HEK293 (cell line): ENCODE measurements at regions not wholly inside any gene's neighbourhood (a gene's known extent, or its start where the extent isn't known, plus 50 kb on each side); places are given as distances from the start of the nearest gene placed in this dataset.

Experiments used
- CTCF ChIA-PET: fragments of 350-600 bp; formaldehyde crosslinking; extraction: SDS; loops from one replicate; lab custom pipeline; 2021; ENCODE audit warnings: antibody characterized with exemption; lab: Yijun Ruan, JAX
- POLR2A ChIA-PET: fragments of 300-600 bp; formaldehyde crosslinking; extraction: SDS; loops from one replicate; lab custom pipeline; 2020; ENCODE audit warnings: antibody characterized with exemption, inconsistent platforms; lab: Yijun Ruan, JAX
- H3K27ac ChIP-seq: fragments of 200-500 bp; sonication (Bioruptor generic); 2 replicates; pipeline ENCODE4 v1.5.1; 2014; ENCODE audit warnings: low read depth, low read length, control low read depth, inconsistent platforms; ENCODE audit errors: extremely low read depth
- H3K36me3 ChIP-seq, 2 experiments: fragments of 200-500 bp in 1 of 2; sonication (Bioruptor generic) in 1 of 2; 1 replicate in 1 of 2; 2 replicates in 1 of 2; pipeline ENCODE4 v1.5.1; 2014 to 2017; ENCODE audit warnings: inconsistent platforms in 2 of 2, low read length in 2 of 2; ENCODE audit not compliant: control insufficient read depth in 2 of 2, insufficient read depth in 1 of 2
- H3K4me1 ChIP-seq: fragments of 200-500 bp; sonication (Bioruptor generic); 2 replicates; pipeline ENCODE4 v1.5.1; 2014; ENCODE audit warnings: mild to moderate bottlenecking, low read length, inconsistent platforms; ENCODE audit not compliant: control insufficient read depth, insufficient read depth
- H3K4me3 ChIP-seq: 2 replicates; pipeline ENCODE4 v1.5.1; 2011; ENCODE audit warnings: low read depth, mild to moderate bottlenecking, control low read depth, low read length, moderate library complexity
- H3K9me3 ChIP-seq: fragments of 200-500 bp; sonication (Bioruptor generic); 2 replicates; pipeline ENCODE4 v1.5.1; 2014; ENCODE audit warnings: low read depth, low read length, inconsistent platforms; ENCODE audit not compliant: control insufficient read depth, insufficient read depth
- BCL6B ChIP-seq: fragments of 450-650 bp; formaldehyde crosslinking; IDR thresholded peaks from 2 replicates; pipeline ENCODE4 v1.5.1; 2017; ENCODE audit warnings: missing biosample characterization, missing genetic modification characterization
- MEIS1 ChIP-seq: sonication (generic); formaldehyde crosslinking; IDR thresholded peaks from 2 replicates; pipeline ENCODE4 v1.8.1; 2022; ENCODE audit warnings: missing genetic modification reagents, mild to moderate bottlenecking, borderline replicate concordance
- OSR2 ChIP-seq: fragments of 450-650 bp; formaldehyde crosslinking; IDR thresholded peaks from 2 replicates; pipeline ENCODE4 v1.5.1; 2016; ENCODE audit warnings: missing biosample characterization, missing genetic modification characterization
- OVOL3 ChIP-seq: fragments of 450-650 bp; formaldehyde crosslinking; IDR thresholded peaks from 2 replicates; pipeline ENCODE4 v1.5.1; 2016; ENCODE audit warnings: missing biosample characterization, missing genetic modification characterization
- PRDM1 ChIP-seq: fragments of 450-650 bp; formaldehyde crosslinking; IDR thresholded peaks from 2 replicates; pipeline ENCODE4; 2016; ENCODE audit warnings: missing biosample characterization, missing genetic modification characterization
- SCRT1 ChIP-seq: fragments of 450-650 bp; formaldehyde crosslinking; IDR thresholded peaks from 2 replicates; pipeline ENCODE4 v1.5.1; 2016; ENCODE audit warnings: missing biosample characterization, missing genetic modification characterization, borderline replicate concordance
- ZBTB17 ChIP-seq: fragments of 450-650 bp; formaldehyde crosslinking; IDR thresholded peaks from 2 replicates; pipeline ENCODE4 v1.5.1; 2016; ENCODE audit warnings: missing biosample characterization, missing genetic modification characterization
- ZBTB49 ChIP-seq: fragments of 450-650 bp; formaldehyde crosslinking; IDR thresholded peaks from 2 replicates; pipeline ENCODE4 v1.5.1; 2016; ENCODE audit warnings: missing biosample characterization, missing genetic modification characterization, low read depth
- ZBTB7A ChIP-seq: fragments of 450-650 bp; formaldehyde crosslinking; IDR thresholded peaks from 2 replicates; pipeline ENCODE4 v1.5.1; 2016; ENCODE audit warnings: low read depth, missing biosample characterization, missing genetic modification characterization
- ZFHX2 ChIP-seq: fragments of 450-650 bp; formaldehyde crosslinking; conservative IDR thresholded peaks from 2 replicates; pipeline ENCODE4 v1.5.1; 2016; ENCODE audit warnings: missing biosample characterization, missing genetic modification characterization
- ZFP37 ChIP-seq: fragments of 450-650 bp; formaldehyde crosslinking; IDR thresholded peaks from 2 replicates; pipeline ENCODE4 v1.5.1; 2016; ENCODE audit warnings: missing biosample characterization, missing genetic modification characterization
- ZNF138 ChIP-seq: fragments of 450-650 bp; formaldehyde crosslinking; IDR thresholded peaks from 2 replicates; pipeline ENCODE4 v1.5.1; 2016; ENCODE audit warnings: missing biosample characterization, missing genetic modification characterization, borderline replicate concordance
- ZNF155 ChIP-seq: fragments of 450-650 bp; formaldehyde crosslinking; IDR thresholded peaks from 2 replicates; pipeline ENCODE4 v1.5.1; 2016; ENCODE audit warnings: missing biosample characterization, missing genetic modification characterization
- ZNF24 ChIP-seq: fragments of 450-650 bp; formaldehyde crosslinking; IDR thresholded peaks from 2 replicates; pipeline ENCODE4 v1.5.1; 2016; ENCODE audit warnings: missing biosample characterization, missing genetic modification characterization
- ZNF366 ChIP-seq: fragments of 450-650 bp; formaldehyde crosslinking; conservative IDR thresholded peaks from 2 replicates; pipeline ENCODE4 v1.5.1; 2016; ENCODE audit warnings: missing biosample characterization, missing genetic modification characterization
- ZNF416 ChIP-seq: fragments of 450-650 bp; formaldehyde crosslinking; IDR thresholded peaks from 2 replicates; pipeline ENCODE4 v1.5.1; 2016; ENCODE audit warnings: missing biosample characterization, missing genetic modification characterization
- ZNF423 ChIP-seq: fragments of 450-650 bp; formaldehyde crosslinking; IDR thresholded peaks from 2 replicates; pipeline ENCODE4 v1.5.1; 2016; ENCODE audit warnings: missing biosample characterization, missing genetic modification characterization
- ZNF449 ChIP-seq: fragments of 450-650 bp; formaldehyde crosslinking; IDR thresholded peaks from 2 replicates; pipeline ENCODE4 v1.5.1; 2017; ENCODE audit warnings: missing biosample characterization, mild to moderate bottlenecking, missing genetic modification characterization, moderate library complexity
- ZNF521 ChIP-seq: fragments of 450-650 bp; formaldehyde crosslinking; IDR thresholded peaks from 2 replicates; pipeline ENCODE4 v1.5.1; 2017; ENCODE audit warnings: missing biosample characterization, mild to moderate bottlenecking, missing genetic modification characterization
- ZNF548 ChIP-seq: fragments of 450-650 bp; formaldehyde crosslinking; IDR thresholded peaks from 2 replicates; pipeline ENCODE4 v1.5.1; 2016; ENCODE audit warnings: missing biosample characterization, missing genetic modification characterization
- ZNF555 ChIP-seq: fragments of 450-650 bp; formaldehyde crosslinking; conservative IDR thresholded peaks from 2 replicates; pipeline ENCODE4 v1.5.1; 2017; ENCODE audit warnings: missing biosample characterization, mild to moderate bottlenecking, missing genetic modification characterization, inconsistent platforms
- ZNF585B ChIP-seq: fragments of 450-650 bp; formaldehyde crosslinking; IDR thresholded peaks from 2 replicates; pipeline ENCODE4 v1.5.1; 2016; ENCODE audit warnings: missing biosample characterization, missing genetic modification characterization
- ZNF629 ChIP-seq: fragments of 450-650 bp; formaldehyde crosslinking; IDR thresholded peaks from 2 replicates; pipeline ENCODE4 v1.5.1; 2017; ENCODE audit warnings: missing biosample characterization, missing genetic modification characterization
- ZNF658 ChIP-seq: fragments of 450-650 bp; formaldehyde crosslinking; IDR thresholded peaks from 2 replicates; pipeline ENCODE4; 2016; ENCODE audit warnings: missing biosample characterization, missing genetic modification characterization
- ZNF664 ChIP-seq: fragments of 450-650 bp; formaldehyde crosslinking; IDR thresholded peaks from 2 replicates; pipeline ENCODE4 v1.5.1; 2016; ENCODE audit warnings: missing biosample characterization, missing genetic modification characterization
- ZNF837 ChIP-seq: fragments of 450-650 bp; formaldehyde crosslinking; IDR thresholded peaks from 2 replicates; pipeline ENCODE4 v1.5.1; 2016; ENCODE audit warnings: missing biosample characterization, missing genetic modification characterization
- TF ChIP-seq, protein P1 (sequence below): IDR thresholded peaks from 2 replicates; pipeline ENCODE4 v1.6.1; 2011; ENCODE audit warnings: mild to moderate bottlenecking, low read depth, low read length, borderline replicate concordance

- H3K4me3 ChIP-seq, result no peak overlapping the region
- no peaks in the 10 kb centered on the region for H3K4me1 ChIP-seq
- ChIA-PET POLR2A (no interaction called here), CTCF (no interaction called here)
- no peaks in the 10 kb centered on the region for H3K36me3 ChIP-seq
- no peak overlapping the region for H3K27ac ChIP-seq
- H3K9me3 ChIP-seq, result no peaks in the 10 kb centered on the region
- no peak for TF ChIP-seq ZNF837 (tag by site-specific recombination)
- no peak for TF ChIP-seq ZNF521 (tag by site-specific recombination)
- no peak for TF ChIP-seq ZNF585B (tag by site-specific recombination)
- TF ChIP-seq ZNF155 (tag by site-specific recombination), result no peak
- TF ChIP-seq OSR2 (tag by site-specific recombination), result no peak
- TF ChIP-seq ZNF548 (tag by site-specific recombination), result no peak
- no peak for TF ChIP-seq ZBTB7A (tag by site-specific recombination)
- no peak for TF ChIP-seq BCL6B (tag by site-specific recombination)
- no peak for TF ChIP-seq ZBTB49 (tag by site-specific recombination)
- no peak for TF ChIP-seq ZFHX2 (tag by site-specific recombination)
- no peak for TF ChIP-seq SCRT1 (tag by site-specific recombination)
- TF ChIP-seq ZNF366 (tag by site-specific recombination), result no peak
- no peak for TF ChIP-seq MEIS1 (CRISPR knock-in tag)
- no peak for TF ChIP-seq ZNF629 (tag by site-specific recombination)
- TF ChIP-seq ZNF138, result no peak
- TF ChIP-seq ZBTB17, result no peak
- TF ChIP-seq ZNF416 (tag by site-specific recombination), result no peak
- TF ChIP-seq, all 188 proteins: peak for 0
These were observed 292.4 kb upstream of the TLE4 start for GRCh38 chr9:79279356-79279755.

DNA sequence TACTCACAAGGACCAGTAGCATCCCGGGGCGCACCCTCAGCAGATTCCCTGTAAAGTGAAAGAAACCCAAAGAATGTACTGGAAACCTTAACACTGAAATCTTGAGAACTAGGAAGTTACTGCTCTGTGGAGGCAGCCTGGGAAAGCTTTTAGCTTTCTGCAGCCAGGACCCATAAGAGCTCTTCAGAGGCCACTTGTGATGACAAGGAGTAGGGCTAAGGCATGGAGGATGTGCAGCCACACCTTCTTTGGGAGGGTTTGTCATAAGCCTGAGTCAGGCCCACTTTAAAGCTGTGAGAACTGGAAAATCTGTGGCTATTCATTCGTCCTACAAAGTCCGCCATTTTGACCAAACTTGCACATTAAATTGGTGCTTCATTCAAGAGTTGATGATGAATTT is 291.1 kb upstream of the TLE4 start:
- TF ChIP-seq ZNF423 (tag by site-specific recombination), result no peak
- TF ChIP-seq ZNF658 (tag by site-specific recombination), result no peak
- no peak for TF ChIP-seq ZNF416 (tag by site-specific recombination)
- POLR2A ChIA-PET, result no interaction called here
- CTCF ChIA-PET, result interaction anchor here (0.8 kb wide), 1 partner anchor 681 kb away, joined by 5 read pairs; no protein-coding TSS in a partner anchor

GRCh38 chr9:79284081-79284480 is 287.7 kb upstream of the TLE4 start:
- Histone ChIP-seq H3K4me3 (no peak overlapping the region), H3K36me3 (no peaks in the 10 kb centered on the region), H3K27ac (no peak overlapping the region), H3K9me3 (no peaks in the 10 kb centered on the region), H3K4me1 (no peaks in the 10 kb centered on the region)
- POLR2A ChIA-PET, result no interaction called here
- CTCF ChIA-PET, result interaction anchor here (0.6 to 0.9 kb wide), 4 partner anchors 25 to 288 kb away, joined by 3 to 4 read pairs (median 4); no protein-coding TSS in a partner anchor
- no peak for TF ChIP-seq PRDM1 (tag by site-specific recombination)
- no peak for TF ChIP-seq OVOL3 (tag by site-specific recombination)
- TF ChIP-seq, protein P1, sequence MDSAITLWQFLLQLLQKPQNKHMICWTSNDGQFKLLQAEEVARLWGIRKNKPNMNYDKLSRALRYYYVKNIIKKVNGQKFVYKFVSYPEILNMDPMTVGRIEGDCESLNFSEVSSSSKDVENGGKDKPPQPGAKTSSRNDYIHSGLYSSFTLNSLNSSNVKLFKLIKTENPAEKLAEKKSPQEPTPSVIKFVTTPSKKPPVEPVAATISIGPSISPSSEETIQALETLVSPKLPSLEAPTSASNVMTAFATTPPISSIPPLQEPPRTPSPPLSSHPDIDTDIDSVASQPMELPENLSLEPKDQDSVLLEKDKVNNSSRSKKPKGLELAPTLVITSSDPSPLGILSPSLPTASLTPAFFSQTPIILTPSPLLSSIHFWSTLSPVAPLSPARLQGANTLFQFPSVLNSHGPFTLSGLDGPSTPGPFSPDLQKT, result no peak
- no peak for TF ChIP-seq ZFP37 (tag by site-specific recombination)
- no peak for TF ChIP-seq ZNF555
- TF ChIP-seq ZNF24 (tag by site-specific recombination), result no peak
- TF ChIP-seq ZNF664 (tag by site-specific recombination), result no peak
- TF ChIP-seq ZNF449 (tag by site-specific recombination), result no peak

More for the DNA sequence above, 291.1 kb upstream of the TLE4 start:
- no peak overlapping the region for H3K27ac ChIP-seq
- no peaks in the 10 kb centered on the region for H3K9me3 ChIP-seq
- H3K4me3 ChIP-seq, result no peak overlapping the region
- H3K36me3 ChIP-seq, result no peaks in the 10 kb centered on the region
- H3K4me1 ChIP-seq, result no peaks in the 10 kb centered on the region
